CD4-positive, alpha-beta T cell treated with Interleukin-21 for 1 hour (primary cell): ENCODE measurements at regions not wholly inside any gene's neighbourhood (a gene's known extent, or its start where the extent isn't known, plus 50 kb on each side); places are given as distances from the start of the nearest gene placed in this dataset.

Source experiments
- DNase-seq: peaks from one replicate; pipeline ENCODE4 v3.0.0-alpha.2; 2020

- DNase-seq: no peak
Observed at GRCh38 chr18:47593744-47594472, 336.6 kb downstream of the SMAD2 start.

GRCh38 chr18:47591429-47591828, 339.0 kb downstream of the SMAD2 start:
- DNase-seq: no peak

- DNase-seq: no peak
Observed at GRCh38 chr18:47587587-47587986, 336.1 kb upstream of the SKOR2 start.

GRCh38 chr18:47586418-47587070, 335.1 kb upstream of the SKOR2 start:
- no peak for DNase-seq

GRCh38 chr18:47585914-47586313, 334.5 kb upstream of the SKOR2 start:
- DNase-seq: no peak

GRCh38 chr18:47585136-47585535, 333.7 kb upstream of the SKOR2 start:
- DNase-seq: no peak

DNA sequence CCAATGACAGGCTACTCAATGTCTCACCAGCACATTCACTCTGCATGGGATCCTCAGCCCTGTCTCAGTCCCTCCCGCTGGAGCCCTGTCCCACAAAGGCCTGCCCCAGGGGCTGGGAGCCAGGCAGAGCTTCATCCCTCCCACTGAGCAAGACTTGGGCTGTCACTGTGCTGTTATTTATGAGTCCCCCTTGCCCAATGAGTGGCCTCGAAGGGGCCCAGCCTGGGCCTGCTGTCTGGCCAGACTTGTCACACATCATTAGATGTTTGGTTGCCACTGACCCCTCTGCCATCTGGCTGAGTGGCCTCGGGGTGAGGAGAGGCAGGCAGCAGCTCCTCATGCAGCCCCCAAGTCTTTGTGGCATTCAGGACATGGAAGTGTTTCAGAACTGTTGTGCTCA, 330.6 kb upstream of the SKOR2 start:
- no peak for DNase-seq

GRCh38 chr18:47577520-47577919, 326.1 kb upstream of the SKOR2 start:
- no peak for DNase-seq

DNA sequence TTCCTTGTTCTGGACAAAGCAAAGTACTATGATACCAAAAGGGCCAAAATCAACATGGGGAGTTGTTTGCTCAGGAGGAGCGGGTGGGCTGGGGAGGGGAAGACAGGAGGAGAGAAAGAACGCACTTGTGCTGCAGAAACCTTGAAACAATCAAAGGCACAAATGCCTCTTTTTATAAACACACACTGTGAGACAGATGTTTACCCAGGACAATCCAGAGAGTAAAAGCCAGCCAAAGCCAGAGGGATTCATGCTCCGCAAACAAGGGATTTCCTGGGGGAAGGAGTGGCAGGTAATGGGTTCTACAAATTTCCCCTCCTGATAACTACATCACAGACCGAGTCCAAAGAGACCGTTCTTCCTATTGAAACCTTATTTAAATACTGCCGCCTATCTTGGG, 323.5 kb upstream of the SKOR2 start:
- DNase-seq: no peak

- DNase-seq: no peak
Observed at GRCh38 chr18:47571957-47572356, 320.5 kb upstream of the SKOR2 start.

- DNase-seq: no peak
Observed at GRCh38 chr18:47566809-47567208, 315.3 kb upstream of the SKOR2 start.

- no peak for DNase-seq
Observed at GRCh38 chr18:47560723-47561715, 309.6 kb upstream of the SKOR2 start.

GRCh38 chr18:47558110-47558750, 306.8 kb upstream of the SKOR2 start:
- DNase-seq: no peak

- DNase-seq: no peak
Observed at GRCh38 chr18:47557160-47557559, 305.7 kb upstream of the SKOR2 start.

DNA sequence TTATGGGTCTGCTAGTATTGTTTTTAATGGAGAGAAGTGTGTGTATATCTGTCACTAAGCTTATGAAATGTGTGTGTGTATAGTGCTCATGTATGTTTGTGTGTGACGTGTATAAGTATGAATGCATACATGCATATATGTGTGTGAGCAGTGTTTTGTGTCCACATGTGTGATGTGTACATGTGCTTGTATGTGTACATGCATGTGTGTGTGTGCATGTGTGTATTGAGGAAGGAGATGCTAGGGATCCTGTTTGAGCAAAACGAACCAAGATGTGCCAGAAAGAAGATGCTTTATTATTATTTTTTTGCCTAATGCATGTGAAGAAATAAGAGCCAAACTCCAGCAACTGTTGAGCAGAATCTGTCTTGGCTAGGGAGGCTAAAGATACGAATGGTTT, 301.3 kb upstream of the SKOR2 start:
- DNase-seq: no peak

DNA sequence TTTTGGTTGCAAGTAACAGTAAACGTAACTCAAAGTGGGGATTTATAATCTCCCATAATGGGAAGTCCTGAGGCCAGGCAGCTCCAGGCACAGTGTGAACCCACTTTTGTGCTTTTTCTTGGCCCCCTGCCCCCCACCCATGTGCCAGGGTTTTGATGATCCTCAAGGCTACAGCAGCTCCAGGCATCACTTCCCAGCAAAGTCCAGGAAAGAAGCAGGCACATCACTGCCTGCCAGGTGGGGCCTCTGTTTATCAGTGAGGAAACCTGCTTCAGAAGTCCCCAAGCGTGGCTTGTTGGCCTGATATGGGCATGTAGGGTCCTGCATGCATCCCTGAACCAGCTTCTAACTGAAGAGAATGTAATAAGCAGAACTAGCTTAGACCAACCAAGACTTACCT, 299.2 kb upstream of the SKOR2 start:
- DNase-seq: no peak

- no peak for DNase-seq
Observed at GRCh38 chr18:47549021-47549540, 297.6 kb upstream of the SKOR2 start.

DNA sequence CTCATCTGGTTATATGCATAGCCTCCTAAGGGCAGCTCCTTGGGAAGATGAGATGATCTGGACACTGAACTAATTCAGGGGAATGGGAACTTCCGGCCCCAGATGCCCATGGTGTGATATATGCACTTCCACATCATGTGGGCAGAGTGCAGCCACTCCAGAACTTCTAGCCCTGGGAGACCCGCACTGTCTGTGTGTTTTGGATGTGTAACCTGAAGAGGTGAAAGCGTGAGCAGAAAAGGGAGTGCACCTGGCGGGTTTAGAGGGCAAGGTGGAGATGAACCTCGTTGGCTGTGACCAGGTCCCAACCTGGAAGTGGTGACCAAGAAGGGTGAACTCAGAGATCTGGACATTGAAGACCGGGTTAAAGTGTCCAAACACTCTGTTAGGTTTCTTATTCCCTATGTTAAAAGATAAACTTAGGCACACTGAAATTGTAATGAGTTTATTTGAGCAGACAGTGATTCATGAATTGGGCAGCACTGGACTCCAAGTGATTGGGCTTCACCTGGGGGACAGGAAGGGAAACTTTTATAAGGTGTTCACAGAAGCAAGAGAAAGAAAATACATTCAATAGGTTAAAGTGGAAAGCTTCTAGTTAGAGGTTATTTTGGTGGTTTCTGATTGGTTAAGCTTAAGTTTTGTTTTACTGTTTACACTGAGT, 296.2 kb upstream of the SKOR2 start:
- DNase-seq: no peak

- no peak for DNase-seq
Observed at GRCh38 chr18:47545613-47546012, 294.2 kb upstream of the SKOR2 start.

DNA sequence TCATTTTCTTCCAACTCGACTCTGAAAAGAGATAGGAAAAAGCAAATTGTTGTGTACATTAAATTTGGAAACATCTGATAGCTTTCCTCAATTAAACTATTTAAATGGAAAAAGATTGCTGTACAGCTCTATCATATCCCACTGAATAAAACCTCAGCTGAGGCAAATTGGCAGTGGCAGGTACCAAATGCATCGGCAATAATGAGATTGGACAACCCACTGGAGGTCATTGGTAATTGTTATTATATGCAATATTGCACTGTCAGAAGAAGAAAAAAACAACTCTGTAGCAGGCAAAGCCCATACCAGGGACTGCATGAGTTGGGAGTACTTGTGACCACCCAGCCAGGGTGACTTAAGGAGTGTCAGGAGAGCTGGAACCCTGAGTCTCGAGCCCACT, 291.6 kb upstream of the SKOR2 start:
- DNase-seq: no peak

GRCh38 chr18:47542551-47542950, 291.1 kb upstream of the SKOR2 start:
- DNase-seq: no peak

DNA sequence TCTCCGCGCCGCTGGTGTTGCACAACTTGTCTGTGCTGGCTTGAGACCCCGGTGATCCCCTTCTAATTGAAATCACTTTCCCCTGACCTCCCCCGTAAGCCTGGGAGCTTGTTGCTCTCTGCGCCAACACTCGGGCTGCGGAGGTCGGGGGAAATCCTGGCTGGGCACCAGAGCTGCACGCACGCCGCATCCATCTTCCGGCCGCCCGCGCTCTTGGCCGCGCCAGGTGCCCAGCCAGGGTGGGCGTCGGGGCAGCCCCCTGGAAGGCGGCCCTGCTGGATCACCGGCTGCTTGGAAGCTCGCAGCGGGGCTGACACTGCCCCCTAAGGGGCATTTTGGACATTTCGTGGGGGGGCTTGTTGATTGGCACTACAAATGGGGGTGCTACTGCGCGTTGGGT, 280.3 kb upstream of the SKOR2 start:
- no peak for DNase-seq
